Suprapubic skin (tissue), 4 donors: ENCODE measurements at regions not wholly inside any gene's neighbourhood (a gene's known extent, or its start where the extent isn't known, plus 50 kb on each side); places are given as distances from the start of the nearest gene placed in this dataset.

Source experiments
- CTCF ChIP-seq, 2 donors: fragments of 200-600 bp in 1 of 2; fragments of 450-650 bp in 1 of 2; sonication (generic) in 1 of 2; IDR thresholded peaks; one replicate each; pipeline ENCODE4 v1.5.1; 2016 to 2019; ENCODE audit warnings: antibody characterized with exemption in 2 of 2, mild to moderate bottlenecking in 1 of 2, moderate library complexity in 1 of 2
- EP300 ChIP-seq: sonication (generic); formaldehyde crosslinking; IDR thresholded peaks from one replicate; pipeline ENCODE4 v1.6.1; 2017; ENCODE audit warnings: antibody characterized with exemption
- POLR2AphosphoS5 ChIP-seq, 3 donors: sonication (generic); formaldehyde crosslinking; IDR thresholded peaks; one replicate each; pipeline ENCODE4 v1.6.1; 2017; ENCODE audit warnings: antibody characterized with exemption in 3 of 3

- TF ChIP-seq EP300 (no peak), CTCF (IDR thresholded peaks at IDR 0.05) (no peak), POLR2AphosphoS5 (IDR thresholded peaks at IDR 0.05) (no peak)
Measured at GRCh38 chr2:126431136-126431535, 224.8 kb upstream of the GYPC start.
